ENCODE measurements at regions not wholly inside any gene's neighbourhood (a gene's known extent, or its start where the extent isn't known, plus 50 kb on each side); places are given as distances from the start of the nearest gene placed in this dataset.

DNA sequence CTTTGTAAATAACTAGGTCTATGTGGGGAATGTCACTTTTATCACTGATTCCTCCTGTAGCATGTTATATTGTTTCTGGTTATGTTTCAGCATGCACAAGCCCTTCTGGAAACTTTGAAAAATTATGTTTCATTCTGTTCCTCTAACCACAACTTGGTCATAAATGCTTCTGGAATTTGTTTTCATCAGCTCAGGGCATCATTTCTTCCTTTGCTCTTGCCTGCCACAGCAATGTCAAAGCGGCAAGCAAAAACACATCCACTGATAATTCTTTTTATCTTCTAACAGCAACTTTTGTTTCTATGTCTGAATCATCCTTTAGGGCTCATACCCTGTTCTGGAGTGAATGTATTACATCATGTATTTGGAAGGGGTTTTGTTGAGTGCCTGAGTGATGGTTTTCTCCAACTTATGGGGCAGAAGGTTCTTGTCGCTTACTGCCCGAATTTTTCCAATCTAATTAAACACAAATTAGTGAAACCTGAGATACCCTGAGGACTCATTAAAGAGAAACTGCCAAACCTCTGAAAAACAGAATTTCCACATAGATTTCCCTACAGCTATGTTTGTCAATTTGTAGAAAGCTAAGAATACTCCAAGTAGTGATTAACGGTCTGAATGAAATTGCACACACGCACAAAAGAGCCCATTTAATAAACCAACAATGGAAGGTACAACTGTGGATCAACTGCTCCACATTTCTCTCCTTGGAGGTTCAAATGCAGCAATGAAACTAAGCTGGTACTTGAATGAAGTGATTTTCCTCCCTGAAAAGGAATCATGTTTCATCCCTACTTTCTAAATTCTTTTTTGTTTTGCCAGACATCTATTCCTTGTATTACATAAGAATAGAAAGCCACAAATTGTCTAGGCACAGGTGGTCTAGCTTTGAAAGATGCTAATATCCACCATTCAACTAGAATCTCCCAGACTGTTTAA, 173.5 kb upstream of the KRR1 start (continued):
- TF ChIP-seq GTF3C2 (IDR thresholded peaks at IDR 0.05; ENCODE audit: borderline replicate concordance, extremely low read depth, insufficient read length) (no peak), ZNF197 (CRISPR knock-in tag; IDR thresholded peaks at IDR 0.05; ENCODE audit: low read depth) (no peak), HMG20A (CRISPR knock-in tag; conservative IDR thresholded peaks at IDR 0.05) (no peak), PHTF2 (CRISPR knock-in tag; IDR thresholded peaks at IDR 0.05) (no peak), ZNF384 (IDR thresholded peaks at IDR 0.05; ENCODE audit: low read depth, low read length) (no peak), U2AF2 (optimal IDR thresholded peaks at IDR 0.05; ENCODE audit: low read depth, low read length) (no peak), ZNF717 (CRISPR knock-in tag; IDR thresholded peaks at IDR 0.05) (no peak), ZBTB33 (CRISPR knock-in tag; IDR thresholded peaks at IDR 0.05) (no peak), HEY1 (CRISPR knock-in tag; IDR thresholded peaks at IDR 0.05; ENCODE audit: borderline replicate concordance) (no peak), RFX7 (CRISPR knock-in tag; IDR thresholded peaks at IDR 0.05) (no peak), CEBPB (tag; IDR thresholded peaks at IDR 0.05) (no peak), ARHGAP35 (IDR thresholded peaks at IDR 0.05; ENCODE audit: partially characterized antibody) (no peak), ELK1 (CRISPR knock-in tag; IDR thresholded peaks at IDR 0.05) (no peak), PML (IDR thresholded peaks at IDR 0.05; ENCODE audit: low read length) (no peak), ATF7 (IDR thresholded peaks at IDR 0.05) (peak; percentile 72), PHF20 (IDR thresholded peaks at IDR 0.05; ENCODE audit: partially characterized antibody) (no peak), ZNF77 (CRISPR knock-in tag; IDR thresholded peaks at IDR 0.05) (no peak), RBM14 (IDR thresholded peaks at IDR 0.05; ENCODE audit: borderline replicate concordance, insufficient read depth, low read depth, low read length) (no peak)
- TF ChIP-seq, protein P1, sequence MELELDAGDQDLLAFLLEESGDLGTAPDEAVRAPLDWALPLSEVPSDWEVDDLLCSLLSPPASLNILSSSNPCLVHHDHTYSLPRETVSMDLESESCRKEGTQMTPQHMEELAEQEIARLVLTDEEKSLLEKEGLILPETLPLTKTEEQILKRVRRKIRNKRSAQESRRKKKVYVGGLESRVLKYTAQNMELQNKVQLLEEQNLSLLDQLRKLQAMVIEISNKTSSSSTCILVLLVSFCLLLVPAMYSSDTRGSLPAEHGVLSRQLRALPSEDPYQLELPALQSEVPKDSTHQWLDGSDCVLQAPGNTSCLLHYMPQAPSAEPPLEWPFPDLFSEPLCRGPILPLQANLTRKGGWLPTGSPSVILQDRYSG (tag; conservative IDR thresholded peaks at IDR 0.05; ENCODE audit: low read depth) = no peak
- TF ChIP-seq, protein P2, sequence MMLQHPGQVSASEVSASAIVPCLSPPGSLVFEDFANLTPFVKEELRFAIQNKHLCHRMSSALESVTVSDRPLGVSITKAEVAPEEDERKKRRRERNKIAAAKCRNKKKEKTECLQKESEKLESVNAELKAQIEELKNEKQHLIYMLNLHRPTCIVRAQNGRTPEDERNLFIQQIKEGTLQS (IDR thresholded peaks at IDR 0.05) = peak; percentile 82
- TF ChIP-seq, protein P2 (CRISPR knock-in tag; conservative IDR thresholded peaks at IDR 0.05) = no peak
